NB4 (cell line): ENCODE measurements at regions not wholly inside any gene's neighbourhood (a gene's known extent, or its start where the extent isn't known, plus 50 kb on each side); places are given as distances from the start of the nearest gene placed in this dataset.

Experiments
- CTCF ChIP-seq: IDR thresholded peaks from one replicate; pipeline ENCODE4 v1.5.1; 2012; ENCODE audit warnings: low read depth, low read length
- MYC ChIP-seq: IDR thresholded peaks from 2 replicates; pipeline ENCODE4 v1.6.1; 2011; ENCODE audit warnings: low read depth, low read length
- POLR2A ChIP-seq: IDR thresholded peaks from 2 replicates; pipeline ENCODE4 v1.6.1; 2011; ENCODE audit warnings: mild to moderate bottlenecking; ENCODE audit not compliant: insufficient read length; ENCODE audit errors: extremely low read depth

DNA sequence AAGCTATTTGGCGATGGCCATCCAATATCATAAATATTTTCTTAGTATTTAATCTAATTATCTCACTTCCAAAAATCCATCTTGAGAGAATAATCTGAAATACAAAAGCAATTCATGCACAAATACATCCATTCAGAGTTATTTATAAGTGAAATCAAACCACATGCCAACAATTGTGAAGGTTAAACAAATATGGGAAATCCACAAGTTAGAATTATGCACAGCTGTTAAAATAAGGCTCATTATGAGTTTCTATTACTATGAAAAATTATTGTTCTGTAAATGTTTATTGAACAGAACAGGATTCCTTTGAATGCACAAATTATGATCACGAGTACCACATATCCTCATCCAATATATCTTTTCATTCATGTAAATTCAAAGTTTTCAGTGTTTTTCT, 267.7 kb downstream of the PLOD2 start:
- TF ChIP-seq CTCF (no peak), MYC (no peak), POLR2A (no peak)
